ENCODE measurements at regions not wholly inside any gene's neighbourhood (a gene's known extent, or its start where the extent isn't known, plus 50 kb on each side); places are given as distances from the start of the nearest gene placed in this dataset.

DNA sequence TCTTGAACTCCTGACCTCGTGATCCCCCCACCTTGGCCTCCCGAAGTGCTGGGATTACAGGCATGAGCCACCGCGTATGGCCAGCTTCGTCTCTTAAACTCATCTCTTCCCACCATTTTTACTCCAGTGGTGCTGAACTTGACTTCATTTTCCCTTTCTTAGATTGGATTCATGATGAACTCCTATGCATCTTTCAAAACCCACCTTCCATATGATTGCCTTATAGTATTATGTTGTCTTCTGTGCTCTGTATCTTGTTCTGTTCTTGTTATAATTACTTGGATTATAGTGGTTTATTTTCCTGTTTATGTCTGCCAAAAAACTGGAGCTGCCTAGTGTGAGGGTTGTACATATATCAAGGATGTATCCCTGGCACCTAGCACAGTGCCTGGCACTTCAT, 110.8 kb upstream of the GADD45A start:
- no peak overlapping the region for H3K27ac Mint-ChIP-seq
- CTCF ChIA-PET: interaction anchor here (1.8 to 2.2 kb wide), 2 partner anchors 12 to 186 kb away, joined by 6 to 8 read pairs; no protein-coding TSS in a partner anchor

DNA sequence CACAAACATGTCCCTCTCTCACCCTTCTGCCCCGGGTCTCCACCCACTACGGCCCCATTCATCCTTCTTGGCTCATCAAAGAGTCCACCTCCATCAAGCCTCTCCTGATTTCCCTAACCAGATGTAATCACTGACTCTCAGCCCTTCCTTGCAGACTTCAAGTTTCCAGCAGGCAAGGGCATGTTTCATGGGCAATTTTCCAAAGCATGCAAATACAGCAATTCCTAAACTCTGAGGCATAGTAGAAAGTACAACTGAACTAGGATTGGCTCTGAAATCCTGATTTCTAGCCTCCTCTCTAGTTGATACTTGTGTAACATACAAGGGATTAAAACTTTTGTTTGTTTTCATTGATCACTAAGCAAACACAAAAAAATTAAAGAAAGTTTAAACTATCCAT, 109.1 kb upstream of the GADD45A start:
- Mint-ChIP-seq H3K4me3 (no peak overlapping the region), H3K36me3 (no peaks in the 10 kb centered on the region), H3K4me1 (peaks cover 9% of the 10 kb centered on the region), H3K27ac (no peak overlapping the region), H3K9me3 (no peaks in the 10 kb centered on the region), H3K27me3 (ENCODE audit: low read depth) (no peaks in the 10 kb centered on the region)
- CTCF ChIA-PET: no interaction called here
- TF ChIP-seq, protein P1, sequence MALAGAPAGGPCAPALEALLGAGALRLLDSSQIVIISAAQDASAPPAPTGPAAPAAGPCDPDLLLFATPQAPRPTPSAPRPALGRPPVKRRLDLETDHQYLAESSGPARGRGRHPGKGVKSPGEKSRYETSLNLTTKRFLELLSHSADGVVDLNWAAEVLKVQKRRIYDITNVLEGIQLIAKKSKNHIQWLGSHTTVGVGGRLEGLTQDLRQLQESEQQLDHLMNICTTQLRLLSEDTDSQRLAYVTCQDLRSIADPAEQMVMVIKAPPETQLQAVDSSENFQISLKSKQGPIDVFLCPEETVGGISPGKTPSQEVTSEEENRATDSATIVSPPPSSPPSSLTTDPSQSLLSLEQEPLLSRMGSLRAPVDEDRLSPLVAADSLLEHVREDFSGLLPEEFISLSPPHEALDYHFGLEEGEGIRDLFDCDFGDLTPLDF (CRISPR knock-in tag; IDR thresholded peaks at IDR 0.05): no peak
- TF ChIP-seq ZNF416 (CRISPR knock-in tag; IDR thresholded peaks at IDR 0.05): no peak
- POLR2A ChIA-PET: no interaction called here
- DNase-seq (ENCODE audit: low spot score) (no peak), ATAC-seq (no peak)

More for the DNA sequence above, 110.8 kb upstream of the GADD45A start:
- Mint-ChIP-seq H3K4me1 (peaks cover 7% of the 10 kb centered on the region), H3K4me3 (no peak overlapping the region), H3K27me3 (ENCODE audit: low read depth) (no peaks in the 10 kb centered on the region), H3K36me3 (no peaks in the 10 kb centered on the region), H3K9me3 (no peaks in the 10 kb centered on the region)
- POLR2A ChIA-PET: no interaction called here
- TF ChIP-seq ELF4 (CRISPR knock-in tag; IDR thresholded peaks at IDR 0.05; ENCODE audit: low read depth): no peak
- TF ChIP-seq, protein P2, sequence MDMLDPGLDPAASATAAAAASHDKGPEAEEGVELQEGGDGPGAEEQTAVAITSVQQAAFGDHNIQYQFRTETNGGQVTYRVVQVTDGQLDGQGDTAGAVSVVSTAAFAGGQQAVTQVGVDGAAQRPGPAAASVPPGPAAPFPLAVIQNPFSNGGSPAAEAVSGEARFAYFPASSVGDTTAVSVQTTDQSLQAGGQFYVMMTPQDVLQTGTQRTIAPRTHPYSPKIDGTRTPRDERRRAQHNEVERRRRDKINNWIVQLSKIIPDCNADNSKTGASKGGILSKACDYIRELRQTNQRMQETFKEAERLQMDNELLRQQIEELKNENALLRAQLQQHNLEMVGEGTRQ (CRISPR knock-in tag; IDR thresholded peaks at IDR 0.05): no peak
- TF ChIP-seq FOXJ3 (CRISPR knock-in tag; IDR thresholded peaks at IDR 0.05; ENCODE audit: borderline replicate concordance): no peak
- TF ChIP-seq, protein P3, sequence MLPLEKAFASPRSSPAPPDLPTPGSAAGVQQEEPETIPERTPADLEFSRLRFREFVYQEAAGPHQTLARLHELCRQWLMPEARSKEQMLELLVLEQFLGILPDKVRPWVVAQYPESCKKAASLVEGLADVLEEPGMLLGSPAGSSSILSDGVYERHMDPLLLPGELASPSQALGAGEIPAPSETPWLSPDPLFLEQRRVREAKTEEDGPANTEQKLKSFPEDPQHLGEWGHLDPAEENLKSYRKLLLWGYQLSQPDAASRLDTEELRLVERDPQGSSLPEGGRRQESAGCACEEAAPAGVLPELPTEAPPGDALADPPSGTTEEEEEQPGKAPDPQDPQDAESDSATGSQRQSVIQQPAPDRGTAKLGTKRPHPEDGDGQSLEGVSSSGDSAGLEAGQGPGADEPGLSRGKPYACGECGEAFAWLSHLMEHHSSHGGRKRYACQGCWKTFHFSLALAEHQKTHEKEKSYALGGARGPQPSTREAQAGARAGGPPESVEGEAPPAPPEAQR (CRISPR knock-in tag; IDR thresholded peaks at IDR 0.05): no peak
- ATAC-seq (no peak), DNase-seq (ENCODE audit: low spot score) (no peak)

DNA sequence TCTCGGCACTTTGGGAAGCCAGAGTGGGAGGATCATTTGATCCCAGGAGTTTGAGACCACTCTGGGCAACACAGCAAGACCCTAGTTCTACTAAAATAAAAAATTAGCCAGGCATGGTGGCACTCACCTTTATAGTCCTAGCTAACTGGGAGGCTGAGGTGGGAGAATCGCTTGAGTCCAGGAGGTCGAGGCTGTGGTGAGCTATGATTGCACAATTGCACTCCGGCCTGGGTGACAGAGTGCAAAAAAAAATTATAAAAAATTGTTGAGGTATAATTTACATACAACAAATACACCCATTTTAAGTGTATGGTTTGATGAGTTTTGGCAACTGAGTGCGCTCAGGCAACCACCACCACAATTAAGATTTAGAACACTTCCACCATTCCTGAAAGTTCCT, 108.5 kb upstream of the GADD45A start:
- H3K27me3 Mint-ChIP-seq (ENCODE audit: low read depth): no peaks in the 10 kb centered on the region
- DNase-seq (ENCODE audit: low spot score) (no peak), ATAC-seq (no peak)
- no peaks in the 10 kb centered on the region for H3K36me3 Mint-ChIP-seq
- ChIA-PET CTCF (no interaction called here), POLR2A (no interaction called here)
- H3K9me3 Mint-ChIP-seq: no peaks in the 10 kb centered on the region
- H3K4me3 Mint-ChIP-seq: no peak overlapping the region
- peaks cover 15% of the 10 kb centered on the region for H3K4me1 Mint-ChIP-seq
- TF ChIP-seq GABPB1 (CRISPR knock-in tag; IDR thresholded peaks at IDR 0.05): no peak
- TF ChIP-seq, protein P4, sequence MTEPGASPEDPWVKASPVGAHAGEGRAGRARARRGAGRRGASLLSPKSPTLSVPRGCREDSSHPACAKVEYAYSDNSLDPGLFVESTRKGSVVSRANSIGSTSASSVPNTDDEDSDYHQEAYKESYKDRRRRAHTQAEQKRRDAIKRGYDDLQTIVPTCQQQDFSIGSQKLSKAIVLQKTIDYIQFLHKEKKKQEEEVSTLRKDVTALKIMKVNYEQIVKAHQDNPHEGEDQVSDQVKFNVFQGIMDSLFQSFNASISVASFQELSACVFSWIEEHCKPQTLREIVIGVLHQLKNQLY (CRISPR knock-in tag; IDR thresholded peaks at IDR 0.05): no peak
- no peak for TF ChIP-seq FOXJ3 (CRISPR knock-in tag; IDR thresholded peaks at IDR 0.05; ENCODE audit: borderline replicate concordance)
- no peak for TF ChIP-seq GTF2I (CRISPR knock-in tag; conservative IDR thresholded peaks at IDR 0.05)
- no peak for TF ChIP-seq CBFB (CRISPR knock-in tag; IDR thresholded peaks at IDR 0.05; ENCODE audit: low read depth)
- TF ChIP-seq, protein P5, sequence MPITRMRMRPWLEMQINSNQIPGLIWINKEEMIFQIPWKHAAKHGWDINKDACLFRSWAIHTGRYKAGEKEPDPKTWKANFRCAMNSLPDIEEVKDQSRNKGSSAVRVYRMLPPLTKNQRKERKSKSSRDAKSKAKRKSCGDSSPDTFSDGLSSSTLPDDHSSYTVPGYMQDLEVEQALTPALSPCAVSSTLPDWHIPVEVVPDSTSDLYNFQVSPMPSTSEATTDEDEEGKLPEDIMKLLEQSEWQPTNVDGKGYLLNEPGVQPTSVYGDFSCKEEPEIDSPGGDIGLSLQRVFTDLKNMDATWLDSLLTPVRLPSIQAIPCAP (CRISPR knock-in tag; IDR thresholded peaks at IDR 0.05): no peak
- TF ChIP-seq SP1 (CRISPR knock-in tag; conservative IDR thresholded peaks at IDR 0.05): no peak
- TF ChIP-seq ZNF671 (CRISPR knock-in tag; IDR thresholded peaks at IDR 0.05): no peak
- TF ChIP-seq KAT7 (CRISPR knock-in tag; IDR thresholded peaks at IDR 0.05; ENCODE audit: borderline replicate concordance): no peak
- TF ChIP-seq, protein P6, sequence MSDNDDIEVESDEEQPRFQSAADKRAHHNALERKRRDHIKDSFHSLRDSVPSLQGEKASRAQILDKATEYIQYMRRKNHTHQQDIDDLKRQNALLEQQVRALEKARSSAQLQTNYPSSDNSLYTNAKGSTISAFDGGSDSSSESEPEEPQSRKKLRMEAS (CRISPR knock-in tag; IDR thresholded peaks at IDR 0.05): no peak
- TF ChIP-seq RORB (CRISPR knock-in tag; IDR thresholded peaks at IDR 0.05): no peak
- no peak for TF ChIP-seq SMAD3 (CRISPR knock-in tag; IDR thresholded peaks at IDR 0.05; ENCODE audit: borderline replicate concordance)
- no peak for TF ChIP-seq NR2C2 (CRISPR knock-in tag; IDR thresholded peaks at IDR 0.05)
- H3K27ac Mint-ChIP-seq: no peak overlapping the region
